GM10266 (cell line): ENCODE measurements at regions not wholly inside any gene's neighbourhood (a gene's known extent, or its start where the extent isn't known, plus 50 kb on each side); places are given as distances from the start of the nearest gene placed in this dataset.

Source experiments
- DNase-seq: peaks from one replicate; pipeline ENCODE4 v3.0.0; 2012; ENCODE audit errors: extremely low spot score
- TF ChIP-seq, protein P1 (sequence below): IDR thresholded peaks from 2 replicates; pipeline ENCODE4 v1.5.1; 2012; ENCODE audit warnings: mild to moderate bottlenecking, low read depth; ENCODE audit not compliant: control insufficient read depth, insufficient read depth; ENCODE audit errors: missing control alignments

DNA sequence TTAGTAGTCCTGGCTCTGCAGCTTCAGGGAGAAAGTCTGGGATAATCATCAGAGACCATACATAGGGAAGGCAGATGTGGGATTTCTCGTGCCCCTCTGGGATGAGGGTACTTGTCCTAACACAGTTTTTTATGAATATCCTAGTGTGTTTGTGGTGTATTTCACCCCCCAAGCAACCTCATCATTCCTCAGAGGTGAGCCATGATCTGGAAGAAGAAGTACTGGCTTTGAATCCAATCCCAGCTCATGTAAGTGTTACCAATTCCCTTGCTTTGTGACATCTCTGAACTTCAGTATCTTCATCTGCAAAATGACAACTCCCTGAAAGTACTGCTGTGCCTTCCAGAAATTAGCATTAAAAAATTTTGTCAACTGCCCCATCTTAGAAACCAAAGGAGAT lies 347.5 kb upstream of the ZMIZ1 start:
- DNase-seq = no peak
- TF ChIP-seq, protein P1, sequence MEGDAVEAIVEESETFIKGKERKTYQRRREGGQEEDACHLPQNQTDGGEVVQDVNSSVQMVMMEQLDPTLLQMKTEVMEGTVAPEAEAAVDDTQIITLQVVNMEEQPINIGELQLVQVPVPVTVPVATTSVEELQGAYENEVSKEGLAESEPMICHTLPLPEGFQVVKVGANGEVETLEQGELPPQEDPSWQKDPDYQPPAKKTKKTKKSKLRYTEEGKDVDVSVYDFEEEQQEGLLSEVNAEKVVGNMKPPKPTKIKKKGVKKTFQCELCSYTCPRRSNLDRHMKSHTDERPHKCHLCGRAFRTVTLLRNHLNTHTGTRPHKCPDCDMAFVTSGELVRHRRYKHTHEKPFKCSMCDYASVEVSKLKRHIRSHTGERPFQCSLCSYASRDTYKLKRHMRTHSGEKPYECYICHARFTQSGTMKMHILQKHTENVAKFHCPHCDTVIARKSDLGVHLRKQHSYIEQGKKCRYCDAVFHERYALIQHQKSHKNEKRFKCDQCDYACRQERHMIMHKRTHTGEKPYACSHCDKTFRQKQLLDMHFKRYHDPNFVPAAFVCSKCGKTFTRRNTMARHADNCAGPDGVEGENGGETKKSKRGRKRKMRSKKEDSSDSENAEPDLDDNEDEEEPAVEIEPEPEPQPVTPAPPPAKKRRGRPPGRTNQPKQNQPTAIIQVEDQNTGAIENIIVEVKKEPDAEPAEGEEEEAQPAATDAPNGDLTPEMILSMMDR = no peak

DNA sequence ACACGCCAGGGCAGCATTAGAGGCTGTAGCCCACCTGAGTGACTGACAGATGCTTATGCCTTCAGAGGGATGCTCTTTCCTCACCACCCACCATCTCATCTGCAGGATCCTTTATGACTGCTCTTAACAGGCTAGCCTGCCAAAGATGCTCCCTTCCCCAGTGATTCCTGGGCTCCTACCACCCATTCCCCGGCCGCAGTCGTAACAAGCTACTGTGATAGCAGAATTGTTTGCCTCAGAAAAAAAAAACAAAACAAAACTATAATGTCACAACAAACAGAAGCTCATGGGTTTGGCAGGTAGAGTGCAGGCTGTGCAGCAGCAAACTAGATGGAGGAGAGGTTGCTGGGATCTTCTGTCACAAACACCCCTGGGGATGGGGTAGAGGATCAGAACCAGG lies 343.9 kb upstream of the ZMIZ1 start:
- TF ChIP-seq, protein P1 = no peak
- DNase-seq = no peak

DNA sequence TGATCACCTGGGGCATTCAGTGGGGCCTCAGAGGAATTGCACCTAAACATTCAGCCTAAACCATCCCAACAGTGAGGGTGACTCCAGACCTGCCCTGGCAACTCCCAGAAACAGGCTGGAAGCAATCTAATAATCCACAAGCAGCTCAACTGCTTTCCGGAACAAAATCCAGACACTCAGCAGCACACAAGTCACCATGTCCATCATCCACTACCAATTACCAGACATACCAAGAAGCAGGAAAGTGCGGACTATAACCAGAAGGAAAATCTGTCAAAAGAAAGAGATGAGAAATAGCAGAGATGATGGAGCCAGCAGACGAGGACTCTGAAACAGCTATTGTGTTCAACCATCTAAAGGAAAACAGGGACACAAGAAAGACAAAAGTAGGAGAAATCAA lies 342.6 kb upstream of the ZMIZ1 start:
- TF ChIP-seq, protein P1 = no peak
- DNase-seq = no peak

DNA sequence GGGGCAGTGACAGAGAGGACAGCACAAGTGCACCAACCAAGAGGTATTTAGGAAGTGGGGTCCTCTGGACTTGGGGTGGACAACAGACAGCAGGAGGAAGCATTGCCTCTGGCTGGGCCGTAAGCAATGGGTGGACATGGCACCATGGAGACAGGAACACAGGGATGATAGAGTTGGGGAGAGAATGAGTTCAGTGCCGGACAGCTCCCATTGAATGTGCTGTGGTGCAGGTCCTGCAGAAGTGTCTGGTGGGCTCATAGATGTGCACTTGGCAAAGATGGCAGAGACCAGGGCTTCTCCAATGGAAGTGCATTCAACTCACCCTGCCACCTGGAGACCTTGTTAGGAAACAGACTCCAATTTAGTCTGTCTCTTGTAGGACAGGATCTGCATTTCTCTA lies 341.5 kb upstream of the ZMIZ1 start:
- TF ChIP-seq, protein P1 = no peak
- DNase-seq = no peak

DNA sequence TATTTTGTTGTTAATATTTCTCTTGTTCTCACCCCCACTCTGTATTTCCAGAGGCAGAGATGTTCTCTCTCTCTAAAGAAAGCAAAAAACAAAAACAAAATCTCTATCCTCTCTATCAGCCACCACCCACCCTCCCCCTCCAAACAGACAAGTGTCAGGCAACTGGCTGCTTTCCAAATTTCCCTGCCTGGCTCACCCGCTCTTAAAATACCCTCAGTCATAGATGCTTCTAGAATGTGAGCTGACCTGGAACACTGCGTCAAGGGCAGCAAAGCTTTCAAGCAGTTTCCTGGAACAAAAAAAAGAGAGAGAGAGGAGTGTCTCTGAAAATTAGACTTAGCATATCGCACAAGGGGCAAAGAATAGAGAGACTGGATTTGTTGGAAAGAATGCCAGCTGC lies 341.0 kb upstream of the ZMIZ1 start:
- no peak for DNase-seq
- TF ChIP-seq, protein P1 = no peak

DNA sequence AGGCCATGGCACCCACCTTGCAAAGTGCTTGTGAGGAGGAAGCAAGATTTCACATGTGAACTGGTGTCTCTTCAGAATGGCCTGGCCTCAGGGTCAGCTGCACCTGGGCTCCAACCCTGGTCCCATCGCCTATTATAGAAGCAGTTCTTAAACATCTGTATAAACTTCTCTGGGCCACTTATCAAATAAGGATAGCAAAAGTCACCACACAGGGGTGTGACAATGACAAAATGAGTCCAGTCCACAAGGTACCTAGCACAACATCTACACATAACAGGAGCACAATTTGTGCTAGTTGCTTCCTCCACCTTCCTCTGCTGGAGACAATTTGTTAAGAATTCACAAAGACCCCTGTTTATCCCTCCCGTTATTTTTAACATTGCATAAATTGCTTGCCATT lies 340.6 kb upstream of the ZMIZ1 start:
- TF ChIP-seq, protein P1 = no peak
- no peak for DNase-seq

DNA sequence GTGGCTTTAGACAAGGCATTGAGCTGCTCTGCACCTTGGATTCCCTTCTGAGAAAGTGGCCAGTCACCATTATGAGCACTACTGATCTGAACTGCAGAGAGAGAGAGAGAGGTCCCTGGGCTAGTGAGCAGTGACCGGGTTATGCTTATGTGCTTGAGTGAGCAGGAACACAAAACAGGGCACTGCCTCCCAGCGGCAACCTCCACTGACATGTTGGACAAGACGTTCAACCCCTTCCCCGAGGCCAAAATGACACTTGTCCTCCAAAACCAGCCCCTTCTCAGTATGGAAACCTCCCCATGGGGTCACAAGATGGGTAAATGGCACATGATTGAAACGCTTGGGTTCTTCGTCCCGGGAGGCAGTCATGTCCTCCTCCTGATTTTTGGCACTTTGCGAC lies 339.4 kb upstream of the ZMIZ1 start:
- DNase-seq = no peak
- TF ChIP-seq, protein P1 = no peak

DNA sequence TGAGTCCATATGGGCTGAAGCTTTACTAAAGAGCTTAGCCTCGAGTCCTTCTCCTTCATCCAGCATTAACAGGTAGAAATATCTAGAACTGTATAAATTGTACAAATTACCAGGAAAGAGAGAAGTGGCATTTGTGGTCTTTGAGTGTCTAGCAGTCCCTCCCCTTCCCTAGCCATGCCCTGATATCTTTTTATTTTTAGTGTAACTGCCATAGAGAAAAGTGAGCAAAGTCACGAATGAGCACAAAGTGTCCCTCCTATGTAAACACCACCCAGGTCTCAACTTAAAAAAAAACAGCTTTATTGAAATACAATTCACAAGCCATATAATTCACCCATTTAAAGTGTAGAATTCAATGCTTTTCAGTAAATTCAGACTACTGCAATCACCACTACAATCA lies 339.0 kb upstream of the ZMIZ1 start:
- TF ChIP-seq, protein P1 = no peak
- no peak for DNase-seq
